ENCODE measurements at regions not wholly inside any gene's neighbourhood (a gene's known extent, or its start where the extent isn't known, plus 50 kb on each side); places are given as distances from the start of the nearest gene placed in this dataset.

- TF ChIP-seq CTCF (IDR thresholded peaks at IDR 0.05; ENCODE audit: low read depth, low read length) = no peak
- TF ChIP-seq, protein P1, sequence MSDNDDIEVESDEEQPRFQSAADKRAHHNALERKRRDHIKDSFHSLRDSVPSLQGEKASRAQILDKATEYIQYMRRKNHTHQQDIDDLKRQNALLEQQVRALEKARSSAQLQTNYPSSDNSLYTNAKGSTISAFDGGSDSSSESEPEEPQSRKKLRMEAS (IDR thresholded peaks at IDR 0.05; ENCODE audit: low read depth, low read length) = no peak
- no peak for TF ChIP-seq MYC (IDR thresholded peaks at IDR 0.05; ENCODE audit: low read depth, low read length)
- no peak for TF ChIP-seq POLR2A (IDR thresholded peaks at IDR 0.05; ENCODE audit: extremely low read depth, insufficient read length)
- H3K4me3 ChIP-seq (ENCODE audit: low read depth, low read length) = no peak overlapping the region
- DNase-seq (ENCODE audit: low read depth) = no peak
These were observed 748.8 kb upstream of the NCAM2 start for GRCh38 chr21:20249401-20249800.

DNA sequence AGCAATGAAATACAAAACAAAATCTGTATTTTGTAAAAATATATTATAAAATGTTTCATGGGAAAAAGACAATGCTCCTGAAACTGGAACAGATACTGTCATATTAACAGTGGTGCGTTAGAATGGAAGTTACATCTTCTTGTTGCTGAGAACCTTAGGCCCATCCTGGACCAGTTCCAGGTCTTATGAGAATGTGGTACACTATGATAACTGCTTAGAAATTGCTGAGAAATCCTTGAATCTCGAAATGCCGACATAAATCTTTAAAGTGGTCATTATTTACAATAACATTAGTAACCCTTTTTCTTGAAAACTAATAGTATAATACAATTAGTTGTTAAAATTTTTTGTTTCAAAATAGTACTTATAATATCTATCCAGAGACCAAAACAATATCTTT, 747.9 kb upstream of the NCAM2 start:
- no peak overlapping the region for H3K4me3 ChIP-seq (ENCODE audit: low read depth, low read length)
- no peak for DNase-seq (ENCODE audit: low read depth)
- TF ChIP-seq, protein P1 (IDR thresholded peaks at IDR 0.05; ENCODE audit: low read depth, low read length) = no peak
- no peak for TF ChIP-seq MYC (IDR thresholded peaks at IDR 0.05; ENCODE audit: low read depth, low read length)
- no peak for TF ChIP-seq CTCF (IDR thresholded peaks at IDR 0.05; ENCODE audit: low read depth, low read length)
- no peak for TF ChIP-seq POLR2A (IDR thresholded peaks at IDR 0.05; ENCODE audit: extremely low read depth, insufficient read length)

DNA sequence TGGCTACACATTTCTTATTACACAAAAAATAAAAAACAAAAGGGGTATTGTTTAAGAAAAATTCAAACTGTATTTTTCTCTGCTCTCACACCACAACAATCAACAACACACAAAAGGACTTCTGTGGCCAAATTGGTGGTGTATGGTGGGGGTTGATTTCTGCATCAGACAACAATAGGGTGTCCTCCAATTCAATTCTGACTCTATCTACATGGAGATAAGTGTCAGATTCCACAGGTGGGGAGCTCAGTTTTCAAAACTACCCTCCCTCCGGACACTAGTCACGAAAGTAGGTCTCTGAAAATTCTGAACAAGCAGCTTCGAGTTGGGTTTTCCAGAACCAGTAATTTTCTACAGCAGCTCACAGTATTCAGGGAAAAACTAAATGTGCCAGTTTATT, 744.9 kb upstream of the NCAM2 start:
- no peak for DNase-seq (ENCODE audit: low read depth)
- no peak for TF ChIP-seq CTCF (IDR thresholded peaks at IDR 0.05; ENCODE audit: low read depth, low read length)
- TF ChIP-seq, protein P1 (IDR thresholded peaks at IDR 0.05; ENCODE audit: low read depth, low read length) = no peak
- no peak for TF ChIP-seq MYC (IDR thresholded peaks at IDR 0.05; ENCODE audit: low read depth, low read length)
- no peak for TF ChIP-seq POLR2A (IDR thresholded peaks at IDR 0.05; ENCODE audit: extremely low read depth, insufficient read length)
- H3K4me3 ChIP-seq (ENCODE audit: low read depth, low read length) = no peak overlapping the region

DNA sequence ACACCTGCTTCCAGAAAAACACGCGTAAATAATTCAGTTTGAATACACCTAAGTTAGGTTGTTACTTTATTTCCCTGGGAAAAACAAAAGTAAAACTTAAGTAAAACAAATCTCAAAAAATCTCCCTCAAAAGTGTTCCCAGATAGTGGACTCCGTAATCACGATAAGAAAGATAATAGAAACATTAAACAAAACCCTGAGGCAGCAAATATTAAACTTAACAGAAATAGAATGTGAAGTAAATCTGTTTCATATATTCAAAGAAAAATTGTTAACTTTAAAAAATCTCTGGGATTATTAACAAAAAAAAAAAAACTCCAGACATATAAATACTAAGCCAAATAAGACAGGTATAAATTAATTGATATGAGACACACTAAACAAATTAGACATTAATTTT, 743.2 kb upstream of the NCAM2 start:
- no peak for TF ChIP-seq POLR2A (IDR thresholded peaks at IDR 0.05; ENCODE audit: extremely low read depth, insufficient read length)
- TF ChIP-seq, protein P1 (IDR thresholded peaks at IDR 0.05; ENCODE audit: low read depth, low read length) = no peak
- TF ChIP-seq CTCF (IDR thresholded peaks at IDR 0.05; ENCODE audit: low read depth, low read length) = no peak
- TF ChIP-seq MYC (IDR thresholded peaks at IDR 0.05; ENCODE audit: low read depth, low read length) = no peak
- DNase-seq (ENCODE audit: low read depth) = no peak
- no peak overlapping the region for H3K4me3 ChIP-seq (ENCODE audit: low read depth, low read length)

- TF ChIP-seq CTCF (IDR thresholded peaks at IDR 0.05; ENCODE audit: low read depth, low read length) (no peak), POLR2A (IDR thresholded peaks at IDR 0.05; ENCODE audit: extremely low read depth, insufficient read length) (no peak), MYC (IDR thresholded peaks at IDR 0.05; ENCODE audit: low read depth, low read length) (no peak)
- no peak for DNase-seq (ENCODE audit: low read depth)
- H3K4me3 ChIP-seq (ENCODE audit: low read depth, low read length) = no peak overlapping the region
These were observed 741.0 kb upstream of the NCAM2 start for GRCh38 chr21:20257052-20257740.
